ENCODE measurements at regions not wholly inside any gene's neighbourhood (a gene's known extent, or its start where the extent isn't known, plus 50 kb on each side); places are given as distances from the start of the nearest gene placed in this dataset.
A peak's percentile ranks its signal among the peaks of the same experiment; 100 is the strongest.

DNA sequence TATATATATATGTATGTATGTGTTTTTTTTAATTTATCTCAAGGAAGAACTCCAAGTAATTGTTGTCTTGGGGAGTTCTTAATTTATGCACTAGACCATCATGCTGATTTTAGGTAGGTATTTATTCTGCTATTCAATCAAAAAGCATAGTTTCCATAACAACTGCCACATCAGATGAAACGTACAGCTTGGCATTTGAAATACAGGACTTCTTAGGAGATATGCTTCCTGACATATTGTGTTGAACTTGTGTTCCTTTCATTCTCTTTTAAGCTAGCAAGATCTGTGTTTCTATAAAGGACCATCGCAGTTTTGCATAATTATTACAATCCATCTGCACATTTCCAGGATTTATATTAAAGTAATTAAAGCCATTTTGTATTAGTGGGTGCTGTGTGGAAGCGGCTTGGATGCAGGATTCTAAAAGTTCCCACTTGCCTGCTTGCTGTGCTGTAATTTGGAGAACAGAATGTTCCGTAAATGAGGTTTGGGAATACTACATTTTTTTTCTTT, 343.5 kb upstream of the FANCL start:
- intact Hi-C loops (cut with DNase I; ENCODE audit: low total_unique reads): no loop called here

DNA sequence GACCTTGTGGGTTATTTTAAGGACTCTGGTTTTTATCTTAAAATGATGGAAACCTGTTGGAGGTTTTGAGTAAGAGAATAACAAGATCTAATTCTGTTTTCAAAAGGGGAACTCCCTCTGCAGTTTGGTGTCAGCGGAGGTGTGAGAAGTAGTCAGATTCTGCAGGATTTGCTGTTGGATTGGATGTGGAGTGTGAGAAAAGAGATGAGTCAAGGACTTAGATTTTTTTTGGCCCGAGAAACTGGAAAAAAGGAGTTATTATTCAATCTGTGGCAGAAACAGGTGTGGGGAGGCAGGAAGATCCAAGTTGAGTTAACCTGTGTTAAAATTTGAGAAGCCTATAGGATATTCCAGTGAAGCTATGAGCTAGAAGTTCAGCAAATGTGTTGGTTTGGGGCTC, 337.2 kb upstream of the FANCL start:
- Histone ChIP-seq H3K27me3 (no peaks in the 10 kb centered on the region), H3K4me1 (no peaks in the 10 kb centered on the region), H3K27ac (no peak overlapping the region), H3K4me3 (no peak overlapping the region), H3K36me3 (no peaks in the 10 kb centered on the region), H3K9me3 (no peaks in the 10 kb centered on the region)
- intact Hi-C loops (cut with DNase I; ENCODE audit: low total_unique reads): no loop called here
- TF ChIP-seq, protein P1, sequence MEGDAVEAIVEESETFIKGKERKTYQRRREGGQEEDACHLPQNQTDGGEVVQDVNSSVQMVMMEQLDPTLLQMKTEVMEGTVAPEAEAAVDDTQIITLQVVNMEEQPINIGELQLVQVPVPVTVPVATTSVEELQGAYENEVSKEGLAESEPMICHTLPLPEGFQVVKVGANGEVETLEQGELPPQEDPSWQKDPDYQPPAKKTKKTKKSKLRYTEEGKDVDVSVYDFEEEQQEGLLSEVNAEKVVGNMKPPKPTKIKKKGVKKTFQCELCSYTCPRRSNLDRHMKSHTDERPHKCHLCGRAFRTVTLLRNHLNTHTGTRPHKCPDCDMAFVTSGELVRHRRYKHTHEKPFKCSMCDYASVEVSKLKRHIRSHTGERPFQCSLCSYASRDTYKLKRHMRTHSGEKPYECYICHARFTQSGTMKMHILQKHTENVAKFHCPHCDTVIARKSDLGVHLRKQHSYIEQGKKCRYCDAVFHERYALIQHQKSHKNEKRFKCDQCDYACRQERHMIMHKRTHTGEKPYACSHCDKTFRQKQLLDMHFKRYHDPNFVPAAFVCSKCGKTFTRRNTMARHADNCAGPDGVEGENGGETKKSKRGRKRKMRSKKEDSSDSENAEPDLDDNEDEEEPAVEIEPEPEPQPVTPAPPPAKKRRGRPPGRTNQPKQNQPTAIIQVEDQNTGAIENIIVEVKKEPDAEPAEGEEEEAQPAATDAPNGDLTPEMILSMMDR (IDR thresholded peaks at IDR 0.05): no peak
- TF ChIP-seq POLR2AphosphoS5 (IDR thresholded peaks at IDR 0.05): no peak
- DNase-seq (ENCODE audit: low spot score in 2 of 2): no peak

More for the DNA sequence above, 343.5 kb upstream of the FANCL start:
- Histone ChIP-seq H3K36me3 (no peaks in the 10 kb centered on the region), H3K4me3 (no peak overlapping the region), H3K4me1 (no peaks in the 10 kb centered on the region), H3K27me3 (no peaks in the 10 kb centered on the region), H3K27ac (no peak overlapping the region), H3K9me3 (no peaks in the 10 kb centered on the region)
- DNase-seq (ENCODE audit: low spot score in 2 of 2): no peak
- TF ChIP-seq, protein P1 (IDR thresholded peaks at IDR 0.05): no peak
- TF ChIP-seq POLR2A (IDR thresholded peaks at IDR 0.05) (no peak), POLR2AphosphoS5 (IDR thresholded peaks at IDR 0.05) (no peak)

DNA sequence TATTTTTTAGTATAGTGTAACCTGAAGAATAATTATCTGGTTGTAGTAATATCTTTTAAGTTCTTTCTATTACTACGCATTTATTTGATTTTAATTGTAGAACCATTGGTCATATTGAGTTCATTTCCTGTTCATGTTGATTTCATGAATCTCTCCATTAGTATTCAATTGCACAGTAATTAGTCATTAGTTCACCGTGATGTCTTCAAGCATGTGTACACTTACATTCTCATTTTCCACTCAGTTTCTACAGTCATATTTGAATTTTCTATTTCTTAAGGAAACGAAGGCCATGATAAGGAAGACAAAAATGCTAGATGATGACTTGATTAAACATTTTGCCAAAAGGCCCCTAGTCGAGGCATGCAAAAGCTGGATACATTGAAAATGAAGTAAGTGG, 333.7 kb upstream of the FANCL start:
- H3K4me1 ChIP-seq: no peaks in the 10 kb centered on the region
- DNase-seq (ENCODE audit: low spot score in 2 of 2): no peak
- TF ChIP-seq POLR2A (IDR thresholded peaks at IDR 0.05): no peak
- TF ChIP-seq, protein P1 (IDR thresholded peaks at IDR 0.05): no peak
- no peak for TF ChIP-seq POLR2AphosphoS5 (IDR thresholded peaks at IDR 0.05)
- H3K27me3 ChIP-seq: no peaks in the 10 kb centered on the region
- H3K36me3 ChIP-seq: no peaks in the 10 kb centered on the region
- no peaks in the 10 kb centered on the region for H3K9me3 ChIP-seq
- no peak overlapping the region for H3K4me3 ChIP-seq
- H3K27ac ChIP-seq: no peak overlapping the region
- intact Hi-C loops (cut with DNase I; ENCODE audit: low total_unique reads): no loop called here

DNA sequence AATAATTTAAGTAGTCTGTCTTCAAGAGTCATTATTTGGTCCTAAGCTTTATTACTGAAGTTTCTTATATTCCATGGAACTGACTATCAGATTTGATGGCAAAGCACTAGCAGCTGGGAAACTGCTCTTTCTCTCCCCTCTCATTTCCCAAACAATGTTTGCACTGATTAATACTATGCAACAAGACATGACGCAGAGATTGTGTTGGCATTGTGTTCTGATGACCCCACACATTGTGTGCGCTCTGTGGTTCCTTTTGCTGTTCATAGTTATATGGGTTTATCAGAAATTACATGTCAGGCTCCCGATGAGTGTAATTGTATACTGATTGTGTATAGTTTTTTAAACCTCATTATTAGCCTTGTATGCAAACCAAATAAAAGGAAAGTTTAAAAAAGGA, 331.6 kb upstream of the FANCL start:
- intact Hi-C loops (cut with DNase I; ENCODE audit: low total_unique reads): no loop called here
- no peak overlapping the region for H3K27ac ChIP-seq
- H3K4me3 ChIP-seq: no peak overlapping the region
- no peaks in the 10 kb centered on the region for H3K9me3 ChIP-seq
- H3K4me1 ChIP-seq: no peaks in the 10 kb centered on the region
- H3K36me3 ChIP-seq: no peaks in the 10 kb centered on the region
- no peaks in the 10 kb centered on the region for H3K27me3 ChIP-seq
- no peak for DNase-seq (ENCODE audit: low spot score in 2 of 2)
- TF ChIP-seq, protein P1 (IDR thresholded peaks at IDR 0.05): no peak
- no peak for TF ChIP-seq POLR2A (IDR thresholded peaks at IDR 0.05)
- TF ChIP-seq POLR2AphosphoS5 (IDR thresholded peaks at IDR 0.05): no peak

DNA sequence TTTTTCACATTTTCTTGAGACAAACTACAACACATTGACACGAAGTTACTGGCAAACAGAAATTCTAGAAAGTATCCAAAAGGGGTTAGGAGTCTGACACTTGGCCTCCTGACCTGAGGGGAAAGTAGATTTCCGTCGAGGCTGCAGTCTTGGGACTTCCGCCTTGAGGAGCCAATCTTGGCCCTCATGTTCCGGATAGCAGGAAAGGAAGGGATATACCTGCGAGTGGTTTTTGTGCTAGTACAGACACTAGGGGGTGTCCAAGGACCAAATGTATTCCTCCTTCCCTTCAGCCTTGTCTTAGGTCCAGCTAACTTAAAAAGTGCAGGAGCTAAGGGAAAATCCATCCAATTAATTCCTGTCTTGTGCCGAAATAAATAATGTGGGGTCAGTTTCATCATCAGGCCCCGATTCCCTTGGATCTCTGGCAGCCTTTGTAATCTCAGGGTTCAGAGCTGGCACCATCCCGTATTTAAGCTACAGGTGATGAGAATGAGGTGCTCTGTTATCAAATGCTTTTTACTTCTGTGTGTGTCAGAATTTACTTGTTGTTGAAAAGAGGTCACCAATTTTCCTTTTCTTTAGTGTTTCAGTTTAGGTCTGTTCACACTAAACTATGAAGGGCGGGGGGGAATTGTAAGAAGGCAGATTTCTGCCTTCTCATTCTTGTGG, 330.2 kb upstream of the FANCL start:
- intact Hi-C loops (cut with DNase I; ENCODE audit: low total_unique reads): no loop called here
- peak in 1 of 2 donors; percentile 27 for DNase-seq (ENCODE audit: low spot score in 2 of 2)

More for the DNA sequence above, 330.2 kb upstream of the FANCL start:
- Histone ChIP-seq H3K27me3 (no peaks in the 10 kb centered on the region), H3K4me3 (no peak overlapping the region), H3K4me1 (no peaks in the 10 kb centered on the region), H3K9me3 (no peaks in the 10 kb centered on the region), H3K27ac (no peak overlapping the region), H3K36me3 (no peaks in the 10 kb centered on the region)
- TF ChIP-seq, protein P1 (IDR thresholded peaks at IDR 0.05): peak; percentile 22 to 60 (median 39)
- no peak for TF ChIP-seq POLR2A (IDR thresholded peaks at IDR 0.05)
- TF ChIP-seq POLR2AphosphoS5 (IDR thresholded peaks at IDR 0.05): no peak
